ENCODE measurements at regions not wholly inside any gene's neighbourhood (a gene's known extent, or its start where the extent isn't known, plus 50 kb on each side); places are given as distances from the start of the nearest gene placed in this dataset.

GRCh38 chr2:41867553-41867952, 180.3 kb upstream of the PKDCC start:
- no peak overlapping the region for H3K27ac Mint-ChIP-seq (ENCODE audit: unreplicated experiment)
- H3K4me1 Mint-ChIP-seq (ENCODE audit: low read depth, unreplicated experiment): peaks cover 13% of the 10 kb centered on the region
- H3K4me3 ChIP-seq (ENCODE audit: insufficient read depth, low read depth, low read length): no peak overlapping the region
- no peaks in the 10 kb centered on the region for H3K36me3 ChIP-seq (ENCODE audit: insufficient read depth, low read length)
- TF ChIP-seq CTCF (IDR thresholded peaks at IDR 0.05; ENCODE audit: insufficient read depth, low read depth, low read length) (no peak), EZH2 (IDR thresholded peaks at IDR 0.05; ENCODE audit: insufficient read depth, low read length) (no peak)
- H3K4me2 ChIP-seq (ENCODE audit: low read length): peak overlapping the region; percentile 25
- H3K27me3 Mint-ChIP-seq (ENCODE audit: low read depth, unreplicated experiment): peaks cover 13% of the 10 kb centered on the region
- no peak overlapping the region for H2AFZ ChIP-seq (ENCODE audit: low read depth, low read length)
- H3K36me3 Mint-ChIP-seq (ENCODE audit: low read depth, unreplicated experiment): no peaks in the 10 kb centered on the region
- DNase-seq (ENCODE audit: low read depth) (no peak), FAIRE-seq (no peak)
- H4K20me1 ChIP-seq (ENCODE audit: insufficient read depth, low read length): no peaks in the 10 kb centered on the region
- H3K9me3 Mint-ChIP-seq (ENCODE audit: unreplicated experiment): no peaks in the 10 kb centered on the region
- H3K9ac ChIP-seq (ENCODE audit: low read length): no peak overlapping the region
- H3K79me2 ChIP-seq (ENCODE audit: insufficient read depth, low read length): no peaks in the 10 kb centered on the region
- H3K27me3 ChIP-seq (ENCODE audit: insufficient read depth, low read length): peaks cover 5% of the 10 kb centered on the region
- H3K4me1 ChIP-seq (ENCODE audit: insufficient read depth, low read length): peaks cover 7% of the 10 kb centered on the region
- no peaks in the 10 kb centered on the region for H3K9me3 ChIP-seq (ENCODE audit: insufficient read depth, low read depth, low read length)
- H3K27ac ChIP-seq (ENCODE audit: low read depth, low read length): no peak overlapping the region
- H3K4me3 Mint-ChIP-seq (ENCODE audit: unreplicated experiment): no peak overlapping the region

DNA sequence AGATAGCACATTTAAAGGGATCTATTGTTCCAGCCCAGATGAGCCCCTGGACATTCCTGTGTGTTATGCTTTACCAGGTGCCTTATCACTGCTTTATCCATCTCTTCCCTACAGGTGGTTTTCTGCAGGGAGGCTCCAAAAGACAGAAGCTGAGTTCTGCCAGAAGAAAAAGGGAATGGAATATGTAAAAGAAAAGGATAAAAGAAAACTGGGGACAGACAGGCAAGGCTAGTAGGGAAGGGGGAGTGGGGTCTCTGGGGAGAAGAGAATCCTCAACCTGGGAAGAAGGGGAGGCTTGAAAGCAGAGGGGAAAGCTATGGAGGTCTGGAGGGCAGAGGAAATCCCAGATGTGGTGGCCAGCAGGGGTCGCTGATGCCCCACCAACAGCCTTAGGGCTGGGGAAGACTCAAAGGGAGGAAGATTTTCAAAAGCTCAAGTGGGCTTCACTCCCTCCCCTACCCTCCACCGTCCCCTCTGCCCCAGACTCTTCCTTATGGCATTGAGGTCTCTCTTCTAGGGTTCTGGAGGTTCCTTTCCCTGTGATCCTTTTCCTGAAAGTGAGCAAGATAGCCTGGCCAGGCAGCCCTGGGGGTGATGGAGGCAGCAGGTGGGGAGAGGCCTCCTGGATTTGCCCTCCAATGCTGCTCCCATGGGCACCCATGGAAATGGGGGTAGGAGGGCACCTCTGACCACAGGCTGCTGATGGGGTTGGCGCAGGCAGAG, 178.1 kb upstream of the PKDCC start:
- Mint-ChIP-seq H3K4me3 (ENCODE audit: unreplicated experiment) (no peak overlapping the region), H3K27ac (ENCODE audit: unreplicated experiment) (no peak overlapping the region), H3K27me3 (ENCODE audit: low read depth, unreplicated experiment) (peaks cover 13% of the 10 kb centered on the region), H3K36me3 (ENCODE audit: low read depth, unreplicated experiment) (no peaks in the 10 kb centered on the region), H3K4me1 (ENCODE audit: low read depth, unreplicated experiment) (peaks cover 21% of the 10 kb centered on the region), H3K9me3 (ENCODE audit: unreplicated experiment) (no peaks in the 10 kb centered on the region)
- H3K9ac ChIP-seq (ENCODE audit: low read length): no peak overlapping the region
- no peak overlapping the region for H3K27ac ChIP-seq (ENCODE audit: low read depth, low read length)
- DNase-seq (ENCODE audit: low read depth) (no peak), FAIRE-seq (no peak)
- H3K36me3 ChIP-seq (ENCODE audit: insufficient read depth, low read length): no peaks in the 10 kb centered on the region
- H4K20me1 ChIP-seq (ENCODE audit: insufficient read depth, low read length): no peaks in the 10 kb centered on the region
- no peak overlapping the region for H3K4me2 ChIP-seq (ENCODE audit: low read length)
- H3K4me3 ChIP-seq (ENCODE audit: insufficient read depth, low read depth, low read length): no peak overlapping the region
- TF ChIP-seq CTCF (IDR thresholded peaks at IDR 0.05; ENCODE audit: insufficient read depth, low read depth, low read length): peak; percentile 67
- TF ChIP-seq EZH2 (IDR thresholded peaks at IDR 0.05; ENCODE audit: insufficient read depth, low read length): no peak
- H2AFZ ChIP-seq (ENCODE audit: low read depth, low read length): no peak overlapping the region
- H3K27me3 ChIP-seq (ENCODE audit: insufficient read depth, low read length): peaks cover 5% of the 10 kb centered on the region
- H3K9me3 ChIP-seq (ENCODE audit: insufficient read depth, low read depth, low read length): no peaks in the 10 kb centered on the region
- peaks cover 16% of the 10 kb centered on the region for H3K4me1 ChIP-seq (ENCODE audit: insufficient read depth, low read length)
- no peaks in the 10 kb centered on the region for H3K79me2 ChIP-seq (ENCODE audit: insufficient read depth, low read length)

GRCh38 chr2:41870265-41870585, 177.6 kb upstream of the PKDCC start:
- no peaks in the 10 kb centered on the region for H3K36me3 ChIP-seq (ENCODE audit: insufficient read depth, low read length)
- no peak overlapping the region for H3K27ac Mint-ChIP-seq (ENCODE audit: unreplicated experiment)
- peaks cover 16% of the 10 kb centered on the region for H3K4me1 ChIP-seq (ENCODE audit: insufficient read depth, low read length)
- no peak overlapping the region for H3K4me3 Mint-ChIP-seq (ENCODE audit: unreplicated experiment)
- no peak for FAIRE-seq
- no peak overlapping the region for H2AFZ ChIP-seq (ENCODE audit: low read depth, low read length)
- H3K4me2 ChIP-seq (ENCODE audit: low read length): no peak overlapping the region
- H4K20me1 ChIP-seq (ENCODE audit: insufficient read depth, low read length): no peaks in the 10 kb centered on the region
- H3K9me3 Mint-ChIP-seq (ENCODE audit: unreplicated experiment): no peaks in the 10 kb centered on the region
- no peaks in the 10 kb centered on the region for H3K9me3 ChIP-seq (ENCODE audit: insufficient read depth, low read depth, low read length)
- no peaks in the 10 kb centered on the region for H3K79me2 ChIP-seq (ENCODE audit: insufficient read depth, low read length)
- no peak for DNase-seq (ENCODE audit: low read depth)
- H3K4me1 Mint-ChIP-seq (ENCODE audit: low read depth, unreplicated experiment): peaks cover 21% of the 10 kb centered on the region
- H3K36me3 Mint-ChIP-seq (ENCODE audit: low read depth, unreplicated experiment): no peaks in the 10 kb centered on the region
- peaks cover 5% of the 10 kb centered on the region for H3K27me3 ChIP-seq (ENCODE audit: insufficient read depth, low read length)
- peaks cover 11% of the 10 kb centered on the region for H3K27me3 Mint-ChIP-seq (ENCODE audit: low read depth, unreplicated experiment)
- H3K4me3 ChIP-seq (ENCODE audit: insufficient read depth, low read depth, low read length): no peak overlapping the region
- H3K9ac ChIP-seq (ENCODE audit: low read length): no peak overlapping the region
- TF ChIP-seq CTCF (IDR thresholded peaks at IDR 0.05; ENCODE audit: insufficient read depth, low read depth, low read length): no peak
- no peak for TF ChIP-seq EZH2 (IDR thresholded peaks at IDR 0.05; ENCODE audit: insufficient read depth, low read length)
- no peak overlapping the region for H3K27ac ChIP-seq (ENCODE audit: low read depth, low read length)

Measured in astrocyte (in vitro differentiated cells and primary cell).